ENCODE measurements at regions not wholly inside any gene's neighbourhood (a gene's known extent, or its start where the extent isn't known, plus 50 kb on each side); places are given as distances from the start of the nearest gene placed in this dataset.
"Not testable (repeated sequence)": the region's sequence is repeated elsewhere in the genome, so short reads cannot be mapped to it uniquely, and the experiment has no call there.

GRCh38 chr15:99486371-99487336, 79.1 kb upstream of the MEF2A start:
- no peak for DNase-seq

GRCh38 chr15:99487337-99487730, 78.5 kb upstream of the MEF2A start:
- DNase-seq = no peak

GRCh38 chr15:99492275-99492674, 73.5 kb upstream of the MEF2A start:
- no peak for DNase-seq

- no peak for DNase-seq
Observed at GRCh38 chr15:99492716-99493115, 73.1 kb upstream of the MEF2A start.

- no peak for DNase-seq
Observed at GRCh38 chr15:99493461-99493860, 72.3 kb upstream of the MEF2A start.

- not testable (repeated sequence) for DNase-seq
Observed at GRCh38 chr15:99494536-99495233, 71.1 kb upstream of the MEF2A start.

GRCh38 chr15:99495430-99496301, 70.1 kb upstream of the MEF2A start:
- peak; percentile 8 for DNase-seq

GRCh38 chr15:99496302-99496629, 69.5 kb upstream of the MEF2A start:
- DNase-seq = no peak

GRCh38 chr15:99502182-99502581, 63.6 kb upstream of the MEF2A start:
- DNase-seq = no peak

GRCh38 chr15:99502661-99503060, 63.1 kb upstream of the MEF2A start:
- DNase-seq = no peak

GRCh38 chr15:99503411-99503810, 62.4 kb upstream of the MEF2A start:
- no peak for DNase-seq

- DNase-seq = no peak
Observed at GRCh38 chr15:99504071-99504822, 61.5 kb upstream of the MEF2A start.

- DNase-seq = no peak
Observed at GRCh38 chr15:99504823-99505551, 60.8 kb upstream of the MEF2A start.

- no peak for DNase-seq
Observed at GRCh38 chr15:99506399-99506798, 59.4 kb upstream of the MEF2A start.

GRCh38 chr15:99507016-99507503, 58.7 kb upstream of the MEF2A start:
- no peak for DNase-seq

- DNase-seq = peak; percentile 77
Observed at GRCh38 chr15:99507504-99508310, 58.1 kb upstream of the MEF2A start.

GRCh38 chr15:99508311-99508645, 57.5 kb upstream of the MEF2A start:
- no peak for DNase-seq

GRCh38 chr15:99508852-99509251, 56.9 kb upstream of the MEF2A start:
- no peak for DNase-seq

- no peak for DNase-seq
Observed at GRCh38 chr15:99509686-99510461, 55.9 kb upstream of the MEF2A start.

GRCh38 chr15:99511531-99511865, 54.3 kb upstream of the MEF2A start:
- DNase-seq = no peak

Data from OCI-M1 (cell line).